Progenitor cell of endocrine pancreas (in vitro differentiated cells): ENCODE measurements at regions not wholly inside any gene's neighbourhood (a gene's known extent, or its start where the extent isn't known, plus 50 kb on each side); places are given as distances from the start of the nearest gene placed in this dataset.

Experiments
- DNase-seq: peaks from one replicate; pipeline ENCODE4 v3.0.0; 2021; ENCODE audit warnings: low spot score; ENCODE audit not compliant: unreplicated experiment
- H3K27ac Mint-ChIP-seq: 2 replicates; pipeline ENCODE4 v1.8.0; 2021; ENCODE audit warnings: mild to moderate bottlenecking, moderate library complexity, mixed read lengths
- H3K27me3 Mint-ChIP-seq: 2 replicates; pipeline ENCODE4 v1.8.0; 2021; ENCODE audit warnings: mixed read lengths
- H3K36me3 Mint-ChIP-seq: 2 replicates; pipeline ENCODE4 v1.8.0; 2022; ENCODE audit warnings: mixed read lengths; ENCODE audit not compliant: insufficient read depth
- H3K4me1 Mint-ChIP-seq: 2 replicates; pipeline ENCODE4 v1.8.0; 2021; ENCODE audit warnings: low read depth, mixed read lengths
- H3K4me3 Mint-ChIP-seq: 2 replicates; pipeline ENCODE4 v1.8.0; 2021; ENCODE audit warnings: low read depth, mild to moderate bottlenecking, moderate library complexity, mixed read lengths
- H3K9me3 Mint-ChIP-seq: 2 replicates; pipeline ENCODE4 v1.8.0; 2021; ENCODE audit warnings: low read depth, mixed read lengths
- TF ChIP-seq, protein P1 (sequence below): fragments of 200-600 bp; sonication (generic); IDR thresholded peaks from one replicate; pipeline ENCODE4 v1.5.0; 2021; ENCODE audit warnings: antibody characterized with exemption, mild to moderate bottlenecking; ENCODE audit not compliant: unreplicated experiment

DNA sequence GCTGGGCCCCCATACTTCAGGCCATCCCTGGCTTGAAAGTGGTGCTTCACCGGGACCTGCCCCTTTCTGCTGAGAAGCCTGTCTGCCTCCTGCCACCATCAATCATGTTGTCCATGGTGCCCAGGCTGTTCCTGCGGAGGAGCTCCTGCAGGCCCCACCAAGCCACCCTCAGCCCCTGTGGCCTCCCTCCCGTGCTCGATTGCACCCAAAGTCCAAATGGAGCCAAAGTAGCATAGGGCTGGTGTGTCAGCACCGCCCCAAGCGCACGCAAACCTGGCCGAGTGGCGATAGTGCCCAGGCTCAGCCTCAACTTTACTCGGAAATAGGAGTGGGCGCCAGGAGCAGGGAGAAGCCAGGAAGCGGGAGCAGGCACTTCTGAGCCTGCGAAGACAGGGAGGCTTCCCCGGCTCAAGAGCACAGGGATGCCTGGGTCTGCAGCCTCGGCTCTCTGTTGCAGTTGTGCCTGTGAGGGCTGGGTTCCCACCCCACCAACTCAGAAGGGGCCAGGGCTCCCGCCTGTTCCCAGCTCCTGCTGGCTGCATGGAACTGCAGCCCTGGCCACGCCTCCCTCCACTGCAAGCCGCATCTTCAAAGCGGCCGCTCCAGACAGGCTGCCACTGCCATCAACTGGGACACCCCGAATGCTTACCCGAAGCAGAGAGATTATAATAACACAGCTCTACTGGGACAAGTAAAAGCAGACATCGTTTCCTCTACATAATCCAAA, 203.0 kb downstream of the ARRDC4 start:
- Mint-ChIP-seq H3K27me3 (peaks cover 15% of the 10 kb centered on the region), H3K4me1 (no peaks in the 10 kb centered on the region), H3K36me3 (no peaks in the 10 kb centered on the region), H3K4me3 (no peak overlapping the region), H3K9me3 (no peaks in the 10 kb centered on the region), H3K27ac (no peak overlapping the region)
- no peak for DNase-seq
- TF ChIP-seq, protein P1, sequence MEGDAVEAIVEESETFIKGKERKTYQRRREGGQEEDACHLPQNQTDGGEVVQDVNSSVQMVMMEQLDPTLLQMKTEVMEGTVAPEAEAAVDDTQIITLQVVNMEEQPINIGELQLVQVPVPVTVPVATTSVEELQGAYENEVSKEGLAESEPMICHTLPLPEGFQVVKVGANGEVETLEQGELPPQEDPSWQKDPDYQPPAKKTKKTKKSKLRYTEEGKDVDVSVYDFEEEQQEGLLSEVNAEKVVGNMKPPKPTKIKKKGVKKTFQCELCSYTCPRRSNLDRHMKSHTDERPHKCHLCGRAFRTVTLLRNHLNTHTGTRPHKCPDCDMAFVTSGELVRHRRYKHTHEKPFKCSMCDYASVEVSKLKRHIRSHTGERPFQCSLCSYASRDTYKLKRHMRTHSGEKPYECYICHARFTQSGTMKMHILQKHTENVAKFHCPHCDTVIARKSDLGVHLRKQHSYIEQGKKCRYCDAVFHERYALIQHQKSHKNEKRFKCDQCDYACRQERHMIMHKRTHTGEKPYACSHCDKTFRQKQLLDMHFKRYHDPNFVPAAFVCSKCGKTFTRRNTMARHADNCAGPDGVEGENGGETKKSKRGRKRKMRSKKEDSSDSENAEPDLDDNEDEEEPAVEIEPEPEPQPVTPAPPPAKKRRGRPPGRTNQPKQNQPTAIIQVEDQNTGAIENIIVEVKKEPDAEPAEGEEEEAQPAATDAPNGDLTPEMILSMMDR = no peak

- Mint-ChIP-seq H3K4me3 (no peak overlapping the region), H3K9me3 (no peaks in the 10 kb centered on the region), H3K4me1 (no peaks in the 10 kb centered on the region), H3K27me3 (peaks cover 10% of the 10 kb centered on the region), H3K36me3 (no peaks in the 10 kb centered on the region), H3K27ac (no peak overlapping the region)
- no peak for DNase-seq
- TF ChIP-seq, protein P1 = no peak
Measured at GRCh38 chr15:98164571-98164970, 204.1 kb downstream of the ARRDC4 start.

DNA sequence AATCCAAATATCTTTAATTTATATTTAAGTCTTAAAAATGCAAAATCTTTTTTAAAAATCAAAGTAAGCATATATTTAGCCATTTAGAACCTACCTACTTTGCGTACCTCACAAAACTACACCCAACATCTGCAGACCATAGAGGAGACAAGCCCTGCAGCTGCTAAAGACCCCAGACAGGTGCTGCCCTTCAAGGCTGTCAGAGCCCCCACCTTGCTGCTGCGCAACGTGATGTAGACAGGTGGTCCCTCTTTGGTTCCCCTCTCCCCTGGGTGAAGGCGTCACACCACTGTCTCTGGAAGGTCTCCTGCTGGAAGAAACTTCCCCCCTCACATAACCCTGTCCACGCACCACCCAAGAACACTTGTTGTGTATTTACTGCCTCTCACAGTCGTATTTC, 204.5 kb downstream of the ARRDC4 start:
- TF ChIP-seq, protein P1 = no peak
- Mint-ChIP-seq H3K4me1 (no peaks in the 10 kb centered on the region), H3K9me3 (no peaks in the 10 kb centered on the region), H3K27me3 (peaks cover 10% of the 10 kb centered on the region), H3K27ac (no peak overlapping the region), H3K36me3 (no peaks in the 10 kb centered on the region), H3K4me3 (no peak overlapping the region)
- DNase-seq = no peak

GRCh38 chr15:98167722-98168268, 207.3 kb downstream of the ARRDC4 start:
- Mint-ChIP-seq H3K27me3 (peaks cover 10% of the 10 kb centered on the region), H3K27ac (no peak overlapping the region), H3K9me3 (no peaks in the 10 kb centered on the region), H3K36me3 (no peaks in the 10 kb centered on the region), H3K4me1 (no peaks in the 10 kb centered on the region), H3K4me3 (no peak overlapping the region)
- DNase-seq = no peak
- TF ChIP-seq, protein P1 = no peak

DNA sequence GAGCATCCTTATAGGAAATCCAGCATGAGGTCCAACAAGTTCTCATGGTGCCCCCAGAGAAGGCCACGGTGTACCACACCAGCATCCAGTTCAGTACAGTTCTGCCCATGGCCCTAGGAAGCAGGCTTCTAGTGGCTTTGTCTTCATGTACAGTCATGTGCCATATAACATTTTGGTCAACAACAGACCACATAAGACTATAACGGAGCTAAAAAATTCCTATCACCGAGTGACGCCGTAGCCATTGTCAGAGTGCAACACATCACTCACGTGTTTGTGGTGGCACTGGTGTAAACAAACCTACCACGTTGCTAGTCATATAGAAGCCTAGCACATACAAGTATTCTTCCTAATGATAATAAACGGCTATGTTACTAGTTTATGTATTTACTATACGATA, 209.0 kb downstream of the ARRDC4 start:
- Mint-ChIP-seq H3K36me3 (no peaks in the 10 kb centered on the region), H3K4me1 (peaks cover 5% of the 10 kb centered on the region), H3K9me3 (no peaks in the 10 kb centered on the region), H3K27ac (no peak overlapping the region), H3K4me3 (no peak overlapping the region), H3K27me3 (peaks cover 15% of the 10 kb centered on the region)
- TF ChIP-seq, protein P1 = no peak
- DNase-seq = no peak
